Fibroblast of lung (primary cell): ENCODE measurements at regions not wholly inside any gene's neighbourhood (a gene's known extent, or its start where the extent isn't known, plus 50 kb on each side); places are given as distances from the start of the nearest gene placed in this dataset.

Experiments
- CTCF ChIP-seq, 2 donors: IDR thresholded peaks in 1 of 2; conservative IDR thresholded peaks in 1 of 2; 1 replicate in 1 of 2; 2 replicates in 1 of 2; pipeline ENCODE4 v1.5.1; 2011 to 2012; ENCODE audit warnings: low read length in 2 of 2, control low read depth in 1 of 2, inconsistent platforms in 1 of 2, low read depth in 1 of 2, mild to moderate bottlenecking in 1 of 2
- EZH2 ChIP-seq: IDR thresholded peaks from 2 replicates; pipeline ENCODE4 v1.5.1; 2012; ENCODE audit warnings: low read length, control low read depth, mild to moderate bottlenecking; ENCODE audit errors: missing control alignments

DNA sequence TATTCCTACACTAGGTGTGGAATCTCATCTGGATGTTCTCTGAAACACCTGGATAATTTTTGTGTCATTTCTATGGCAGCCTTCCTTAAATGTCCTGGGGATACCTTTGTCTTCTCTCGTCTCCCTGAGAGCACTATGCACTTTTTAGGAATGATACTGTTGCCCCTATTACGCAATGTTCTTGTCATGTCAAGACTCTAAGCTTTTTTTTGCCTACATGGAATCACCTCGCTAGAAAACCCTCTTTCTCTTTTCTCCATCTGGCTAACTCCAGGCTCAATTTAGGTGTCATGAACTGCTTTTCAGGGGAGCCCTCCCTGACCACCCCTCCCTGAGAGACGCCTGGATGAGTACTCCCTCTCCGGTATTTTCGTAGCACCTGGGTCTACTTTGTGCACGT, 81.3 kb downstream of the SOX2 start:
- TF ChIP-seq CTCF (conservative IDR thresholded peaks at IDR 0.05 in 1 of 2, IDR thresholded peaks at IDR 0.05 in 1 of 2; ENCODE audit: low read depth in 1 of 2, low read length in 2 of 2): no peak
- TF ChIP-seq EZH2: no peak
